HEK293 (cell line): ENCODE measurements at regions not wholly inside any gene's neighbourhood (a gene's known extent, or its start where the extent isn't known, plus 50 kb on each side); places are given as distances from the start of the nearest gene placed in this dataset.

Experiments
- SP2 ChIP-seq: fragments of 450-650 bp; formaldehyde crosslinking; IDR thresholded peaks from 2 replicates; pipeline ENCODE4 v1.5.1; 2016; ENCODE audit warnings: missing biosample characterization, missing genetic modification characterization
- YY1 ChIP-seq: fragments of 450-650 bp; formaldehyde crosslinking; IDR thresholded peaks from 2 replicates; pipeline ENCODE4 v1.5.1; 2018; ENCODE audit warnings: missing biosample characterization, missing genetic modification characterization
- ZBTB21 ChIP-seq: fragments of 450-650 bp; formaldehyde crosslinking; IDR thresholded peaks from 2 replicates; pipeline ENCODE4 v1.5.1; 2017; ENCODE audit warnings: missing biosample characterization, missing genetic modification characterization
- ZBTB7A ChIP-seq: fragments of 450-650 bp; formaldehyde crosslinking; IDR thresholded peaks from 2 replicates; pipeline ENCODE4 v1.5.1; 2016; ENCODE audit warnings: low read depth, missing biosample characterization, missing genetic modification characterization
- ZNF157 ChIP-seq: fragments of 450-650 bp; formaldehyde crosslinking; IDR thresholded peaks from 2 replicates; pipeline ENCODE4 v1.5.1; 2016; ENCODE audit warnings: missing biosample characterization, missing genetic modification characterization
- ZNF292 ChIP-seq: fragments of 450-650 bp; formaldehyde crosslinking; IDR thresholded peaks from 2 replicates; pipeline ENCODE4 v1.5.1; 2016; ENCODE audit warnings: low read depth, missing biosample characterization, missing genetic modification characterization, borderline replicate concordance
- ZNF596 ChIP-seq: fragments of 450-650 bp; IDR thresholded peaks from 2 replicates; pipeline ENCODE4 v1.5.0; 2018; ENCODE audit warnings: missing biosample characterization, mild to moderate bottlenecking, missing genetic modification characterization, moderate library complexity
- ZNF677 ChIP-seq: fragments of 450-650 bp; IDR thresholded peaks from 2 replicates; pipeline ENCODE4 v1.5.0; 2018; ENCODE audit warnings: missing biosample characterization, mild to moderate bottlenecking, missing genetic modification characterization, moderate library complexity
- ZNF747 ChIP-seq: fragments of 450-650 bp; formaldehyde crosslinking; IDR thresholded peaks from 2 replicates; pipeline ENCODE4 v1.5.1; 2016; ENCODE audit warnings: missing biosample characterization, missing genetic modification characterization
- TF ChIP-seq, protein P1 (sequence below): fragments of 450-650 bp; formaldehyde crosslinking; IDR thresholded peaks from 2 replicates; pipeline ENCODE4 v1.5.1; 2016; ENCODE audit warnings: missing biosample characterization, missing genetic modification characterization
- TF ChIP-seq, protein P2 (sequence below): fragments of 450-650 bp; formaldehyde crosslinking; IDR thresholded peaks from 2 replicates; pipeline ENCODE4 v1.5.1; 2016; ENCODE audit warnings: missing biosample characterization, missing genetic modification characterization
- TF ChIP-seq, protein P3 (sequence below): fragments of 450-650 bp; formaldehyde crosslinking; IDR thresholded peaks from 2 replicates; pipeline ENCODE4 v1.5.1; 2016; ENCODE audit warnings: missing biosample characterization, missing genetic modification characterization

DNA sequence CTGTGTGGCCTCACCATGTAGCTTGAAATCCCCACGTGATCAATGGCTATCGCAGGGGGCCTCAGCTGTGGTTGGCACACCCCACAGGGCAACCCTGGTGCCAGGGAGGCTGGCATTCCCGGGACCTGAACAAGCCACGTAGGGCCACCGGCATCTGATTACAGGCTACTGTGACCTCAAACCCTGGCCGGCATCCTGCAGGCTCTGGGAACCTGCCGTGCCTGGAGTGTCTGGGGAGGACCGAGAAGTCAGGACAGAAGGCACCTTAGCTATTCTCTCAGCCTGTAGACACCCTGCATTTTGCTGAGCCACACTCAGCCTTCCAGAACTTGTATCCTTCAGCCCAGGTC lies 213.0 kb downstream of the GLI2 start:
- no peak for TF ChIP-seq ZNF596 (tag by site-specific recombination)
- TF ChIP-seq, protein P1, sequence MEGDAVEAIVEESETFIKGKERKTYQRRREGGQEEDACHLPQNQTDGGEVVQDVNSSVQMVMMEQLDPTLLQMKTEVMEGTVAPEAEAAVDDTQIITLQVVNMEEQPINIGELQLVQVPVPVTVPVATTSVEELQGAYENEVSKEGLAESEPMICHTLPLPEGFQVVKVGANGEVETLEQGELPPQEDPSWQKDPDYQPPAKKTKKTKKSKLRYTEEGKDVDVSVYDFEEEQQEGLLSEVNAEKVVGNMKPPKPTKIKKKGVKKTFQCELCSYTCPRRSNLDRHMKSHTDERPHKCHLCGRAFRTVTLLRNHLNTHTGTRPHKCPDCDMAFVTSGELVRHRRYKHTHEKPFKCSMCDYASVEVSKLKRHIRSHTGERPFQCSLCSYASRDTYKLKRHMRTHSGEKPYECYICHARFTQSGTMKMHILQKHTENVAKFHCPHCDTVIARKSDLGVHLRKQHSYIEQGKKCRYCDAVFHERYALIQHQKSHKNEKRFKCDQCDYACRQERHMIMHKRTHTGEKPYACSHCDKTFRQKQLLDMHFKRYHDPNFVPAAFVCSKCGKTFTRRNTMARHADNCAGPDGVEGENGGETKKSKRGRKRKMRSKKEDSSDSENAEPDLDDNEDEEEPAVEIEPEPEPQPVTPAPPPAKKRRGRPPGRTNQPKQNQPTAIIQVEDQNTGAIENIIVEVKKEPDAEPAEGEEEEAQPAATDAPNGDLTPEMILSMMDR (tag by site-specific recombination): no peak
- TF ChIP-seq ZNF747 (tag by site-specific recombination): no peak
- TF ChIP-seq, protein P2, sequence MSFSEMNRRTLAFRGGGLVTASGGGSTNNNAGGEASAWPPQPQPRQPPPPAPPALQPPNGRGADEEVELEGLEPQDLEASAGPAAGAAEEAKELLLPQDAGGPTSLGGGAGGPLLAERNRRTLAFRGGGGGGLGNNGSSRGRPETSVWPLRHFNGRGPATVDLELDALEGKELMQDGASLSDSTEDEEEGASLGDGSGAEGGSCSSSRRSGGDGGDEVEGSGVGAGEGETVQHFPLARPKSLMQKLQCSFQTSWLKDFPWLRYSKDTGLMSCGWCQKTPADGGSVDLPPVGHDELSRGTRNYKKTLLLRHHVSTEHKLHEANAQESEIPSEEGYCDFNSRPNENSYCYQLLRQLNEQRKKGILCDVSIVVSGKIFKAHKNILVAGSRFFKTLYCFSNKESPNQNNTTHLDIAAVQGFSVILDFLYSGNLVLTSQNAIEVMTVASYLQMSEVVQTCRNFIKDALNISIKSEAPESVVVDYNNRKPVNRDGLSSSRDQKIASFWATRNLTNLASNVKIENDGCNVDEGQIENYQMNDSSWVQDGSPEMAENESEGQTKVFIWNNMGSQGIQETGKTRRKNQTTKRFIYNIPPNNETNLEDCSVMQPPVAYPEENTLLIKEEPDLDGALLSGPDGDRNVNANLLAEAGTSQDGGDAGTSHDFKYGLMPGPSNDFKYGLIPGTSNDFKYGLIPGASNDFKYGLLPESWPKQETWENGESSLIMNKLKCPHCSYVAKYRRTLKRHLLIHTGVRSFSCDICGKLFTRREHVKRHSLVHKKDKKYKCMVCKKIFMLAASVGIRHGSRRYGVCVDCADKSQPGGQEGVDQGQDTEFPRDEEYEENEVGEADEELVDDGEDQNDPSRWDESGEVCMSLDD (tag by site-specific recombination): no peak
- no peak for TF ChIP-seq ZNF157 (tag by site-specific recombination)
- TF ChIP-seq, protein P3, sequence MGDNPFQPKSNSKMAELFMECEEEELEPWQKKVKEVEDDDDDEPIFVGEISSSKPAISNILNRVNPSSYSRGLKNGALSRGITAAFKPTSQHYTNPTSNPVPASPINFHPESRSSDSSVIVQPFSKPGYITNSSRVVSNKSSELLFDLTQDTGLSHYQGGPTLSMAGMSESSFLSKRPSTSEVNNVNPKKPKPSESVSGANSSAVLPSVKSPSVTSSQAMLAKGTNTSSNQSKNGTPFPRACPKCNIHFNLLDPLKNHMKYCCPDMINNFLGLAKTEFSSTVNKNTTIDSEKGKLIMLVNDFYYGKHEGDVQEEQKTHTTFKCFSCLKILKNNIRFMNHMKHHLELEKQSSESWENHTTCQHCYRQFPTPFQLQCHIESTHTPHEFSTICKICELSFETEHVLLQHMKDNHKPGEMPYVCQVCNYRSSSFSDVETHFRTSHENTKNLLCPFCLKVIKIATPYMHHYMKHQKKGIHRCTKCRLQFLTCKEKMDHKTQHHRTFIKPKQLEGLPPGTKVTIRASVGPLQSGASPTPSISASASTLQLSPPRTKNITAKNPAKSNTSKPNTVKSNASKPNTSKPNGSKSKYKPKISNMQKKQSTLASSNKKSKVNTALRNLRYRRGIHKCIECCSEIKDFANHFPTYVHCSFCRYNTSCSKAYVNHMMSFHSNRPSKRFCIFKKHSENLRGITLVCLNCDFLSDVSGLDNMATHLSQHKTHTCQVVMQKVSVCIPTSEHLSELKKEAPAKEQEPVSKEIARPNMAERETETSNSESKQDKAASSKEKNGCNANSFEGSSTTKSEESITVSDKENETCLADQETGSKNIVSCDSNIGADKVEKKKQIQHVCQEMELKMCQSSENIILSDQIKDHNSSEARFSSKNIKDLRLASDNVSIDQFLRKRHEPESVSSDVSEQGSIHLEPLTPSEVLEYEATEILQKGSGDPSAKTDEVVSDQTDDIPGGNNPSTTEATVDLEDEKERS (tag by site-specific recombination): no peak
- TF ChIP-seq SP2 (tag by site-specific recombination): no peak
- no peak for TF ChIP-seq ZBTB21 (tag by site-specific recombination)
- TF ChIP-seq ZNF292 (tag by site-specific recombination): no peak
- no peak for TF ChIP-seq YY1 (tag by site-specific recombination)
- no peak for TF ChIP-seq ZBTB7A (tag by site-specific recombination)
- TF ChIP-seq ZNF677 (tag by site-specific recombination): no peak
